ENCODE measurements at regions not wholly inside any gene's neighbourhood (a gene's known extent, or its start where the extent isn't known, plus 50 kb on each side); places are given as distances from the start of the nearest gene placed in this dataset.

DNA sequence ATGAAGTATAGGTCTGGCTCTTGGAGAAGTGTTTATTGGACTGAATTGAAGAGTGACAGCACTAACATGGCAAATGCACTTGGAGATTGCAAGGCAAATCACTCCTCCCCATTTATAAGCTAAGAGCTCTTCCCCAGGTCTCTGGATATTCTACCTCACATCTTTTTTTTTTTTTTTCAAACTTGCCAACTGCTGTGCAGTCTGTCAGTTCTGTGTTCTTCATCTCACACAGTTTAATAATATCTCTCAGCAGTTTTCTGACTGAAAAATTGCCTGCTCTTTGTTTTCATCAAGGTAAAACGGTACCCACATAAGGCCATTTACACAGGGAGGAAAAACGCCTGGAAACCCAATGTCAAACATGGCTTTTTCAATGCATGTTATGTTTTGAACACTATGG is 186.1 kb upstream of the B3GALT2 start:
- DNase-seq (ENCODE audit: extremely low spot score) = no peak
- POLR2A ChIA-PET = no interaction called here
- TF ChIP-seq, protein P1, sequence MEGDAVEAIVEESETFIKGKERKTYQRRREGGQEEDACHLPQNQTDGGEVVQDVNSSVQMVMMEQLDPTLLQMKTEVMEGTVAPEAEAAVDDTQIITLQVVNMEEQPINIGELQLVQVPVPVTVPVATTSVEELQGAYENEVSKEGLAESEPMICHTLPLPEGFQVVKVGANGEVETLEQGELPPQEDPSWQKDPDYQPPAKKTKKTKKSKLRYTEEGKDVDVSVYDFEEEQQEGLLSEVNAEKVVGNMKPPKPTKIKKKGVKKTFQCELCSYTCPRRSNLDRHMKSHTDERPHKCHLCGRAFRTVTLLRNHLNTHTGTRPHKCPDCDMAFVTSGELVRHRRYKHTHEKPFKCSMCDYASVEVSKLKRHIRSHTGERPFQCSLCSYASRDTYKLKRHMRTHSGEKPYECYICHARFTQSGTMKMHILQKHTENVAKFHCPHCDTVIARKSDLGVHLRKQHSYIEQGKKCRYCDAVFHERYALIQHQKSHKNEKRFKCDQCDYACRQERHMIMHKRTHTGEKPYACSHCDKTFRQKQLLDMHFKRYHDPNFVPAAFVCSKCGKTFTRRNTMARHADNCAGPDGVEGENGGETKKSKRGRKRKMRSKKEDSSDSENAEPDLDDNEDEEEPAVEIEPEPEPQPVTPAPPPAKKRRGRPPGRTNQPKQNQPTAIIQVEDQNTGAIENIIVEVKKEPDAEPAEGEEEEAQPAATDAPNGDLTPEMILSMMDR (IDR thresholded peaks at IDR 0.05; ENCODE audit: control extremely low read depth, extremely low read depth, low read depth, missing control alignments) = no peak
- CTCF ChIA-PET = no interaction called here

DNA sequence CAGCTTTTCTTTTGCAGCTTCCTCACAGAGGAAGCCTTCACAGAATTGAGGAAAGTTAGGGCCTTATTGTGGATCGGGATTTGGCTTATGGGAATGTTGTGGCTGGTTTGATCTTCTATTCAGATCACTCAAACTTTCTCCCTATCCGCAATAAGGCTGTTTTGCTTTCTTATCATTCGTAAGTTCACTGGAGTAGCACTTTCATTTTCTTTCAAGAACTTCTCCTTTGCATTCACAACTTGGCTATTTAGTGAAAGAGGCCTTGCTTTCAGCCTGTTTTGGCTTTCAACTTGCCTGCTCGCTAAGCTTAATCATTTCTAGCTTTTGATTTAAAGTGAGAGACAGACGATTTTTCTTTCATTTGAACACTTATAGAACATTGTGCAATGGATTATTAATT is 181.9 kb upstream of the B3GALT2 start:
- peak; percentile 24 for DNase-seq (ENCODE audit: extremely low spot score)
- CTCF ChIA-PET = interaction anchor here (1.2 to 1.7 kb wide), 3 partner anchors 16 to 185 kb away, joined by 3 to 5 read pairs (median 3); no protein-coding TSS in a partner anchor
- POLR2A ChIA-PET = no interaction called here
- TF ChIP-seq, protein P1 (IDR thresholded peaks at IDR 0.05; ENCODE audit: control extremely low read depth, extremely low read depth, low read depth, missing control alignments) = no peak

DNA sequence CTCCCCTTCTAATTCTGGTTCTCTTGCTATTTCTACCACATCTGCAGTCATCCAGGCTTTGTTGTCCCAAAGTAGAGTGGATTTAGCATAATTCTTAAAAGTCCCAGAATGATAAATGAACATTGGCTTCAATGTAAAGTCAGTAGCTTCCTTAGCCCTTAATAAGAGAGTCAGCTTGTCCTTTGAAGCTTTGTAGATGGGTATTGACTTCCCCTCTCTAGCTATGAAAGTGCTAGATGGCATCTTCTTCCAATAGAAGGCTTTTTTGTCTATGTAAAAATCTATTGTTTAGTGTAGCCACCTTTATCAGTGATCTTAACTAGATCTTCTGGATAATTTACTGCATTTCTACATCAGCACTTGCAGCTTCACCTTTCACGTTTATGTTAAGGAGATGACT is 181.4 kb upstream of the B3GALT2 start:
- POLR2A ChIA-PET = no interaction called here
- TF ChIP-seq, protein P1 (IDR thresholded peaks at IDR 0.05; ENCODE audit: control extremely low read depth, extremely low read depth, low read depth, missing control alignments) = no peak
- CTCF ChIA-PET = no interaction called here
- no peak for DNase-seq (ENCODE audit: extremely low spot score)

DNA sequence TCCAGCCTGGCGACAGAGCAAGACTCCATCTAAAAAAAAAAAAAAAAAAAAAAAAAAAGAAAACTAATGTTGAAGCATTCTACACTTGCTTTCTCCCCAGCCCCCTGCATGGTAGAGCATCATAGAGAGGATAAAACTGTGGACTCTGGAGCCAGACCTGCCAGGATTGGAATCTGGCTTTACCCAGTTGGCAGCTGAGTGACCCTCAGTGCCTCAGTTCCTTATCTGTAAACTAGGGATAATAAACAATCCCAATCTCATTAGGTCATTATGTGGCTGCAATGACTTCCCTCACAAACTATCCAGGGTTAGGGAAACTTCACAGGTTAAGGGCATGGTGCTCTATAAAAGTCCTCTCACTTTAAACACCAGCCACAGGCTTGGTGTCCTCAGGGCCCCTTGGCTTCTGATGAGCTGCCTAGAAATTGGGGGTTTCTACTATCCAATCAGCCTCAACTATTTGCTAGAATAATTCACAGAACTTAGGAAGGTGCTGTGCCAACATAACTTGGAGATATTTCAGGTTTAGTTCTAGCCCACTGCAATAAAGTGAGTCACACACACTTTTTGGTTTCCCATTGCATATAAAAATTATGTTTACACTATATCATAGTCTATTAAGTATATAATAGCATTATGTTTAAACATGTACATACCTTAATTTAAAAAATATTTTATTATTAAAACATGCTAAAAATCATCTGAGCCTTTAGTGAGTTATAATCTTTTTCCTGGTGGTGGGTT is 180.5 kb upstream of the B3GALT2 start:
- CTCF ChIA-PET = no interaction called here
- TF ChIP-seq, protein P1 (IDR thresholded peaks at IDR 0.05; ENCODE audit: control extremely low read depth, extremely low read depth, low read depth, missing control alignments) = no peak
- POLR2A ChIA-PET = no interaction called here
- no peak for DNase-seq (ENCODE audit: extremely low spot score)

DNA sequence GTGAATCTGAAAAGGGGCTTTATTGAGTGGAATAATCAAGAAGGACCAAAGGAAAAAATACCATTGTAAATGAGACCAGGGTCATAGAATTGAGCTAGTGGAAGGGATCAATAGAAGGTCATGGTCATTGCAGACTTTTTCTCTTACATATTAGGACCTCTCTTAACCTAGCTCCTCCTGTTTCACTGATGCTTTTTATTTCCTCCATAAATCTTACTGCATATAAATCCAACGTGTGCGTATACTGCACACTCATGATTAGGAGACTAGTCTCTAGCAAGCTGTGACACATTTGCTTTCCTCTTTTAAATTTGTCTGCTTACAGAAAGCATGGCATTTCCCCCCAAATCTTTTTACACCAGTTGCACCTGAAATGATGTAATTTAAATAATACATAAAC is 179.6 kb upstream of the B3GALT2 start:
- TF ChIP-seq, protein P1 (IDR thresholded peaks at IDR 0.05; ENCODE audit: control extremely low read depth, extremely low read depth, low read depth, missing control alignments) = no peak
- DNase-seq (ENCODE audit: extremely low spot score) = no peak
- ChIA-PET CTCF (no interaction called here), POLR2A (no interaction called here)

DNA sequence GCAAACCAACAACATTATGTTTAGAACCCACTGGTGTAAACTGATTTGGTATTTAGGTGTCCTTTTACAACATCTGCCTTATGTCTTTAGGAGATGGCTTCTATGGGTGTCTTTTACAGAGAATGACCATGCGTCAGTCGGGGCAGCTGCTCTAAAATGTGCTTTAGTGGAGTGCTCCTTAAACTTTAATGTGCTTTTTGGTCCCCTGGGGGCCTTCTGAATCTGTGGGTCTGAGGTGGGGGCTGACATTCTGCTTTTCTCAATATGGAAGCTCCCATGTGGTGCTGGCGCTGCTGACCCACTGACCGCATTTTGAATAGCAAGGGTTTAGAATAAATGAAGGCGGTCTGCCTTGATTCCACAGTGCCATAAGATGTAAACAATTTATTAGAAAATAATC is 173.2 kb upstream of the B3GALT2 start:
- DNase-seq (ENCODE audit: extremely low spot score) = no peak
- TF ChIP-seq, protein P1 (IDR thresholded peaks at IDR 0.05; ENCODE audit: control extremely low read depth, extremely low read depth, low read depth, missing control alignments) = no peak
- ChIA-PET CTCF (interaction anchor here (1.1 kb wide), 1 partner anchor 48 kb away, joined by 3 read pairs; no protein-coding TSS in a partner anchor), POLR2A (no interaction called here)

Measured in GM10248 (cell line).